H1 (cell line): ENCODE measurements at regions not wholly inside any gene's neighbourhood (a gene's known extent, or its start where the extent isn't known, plus 50 kb on each side); places are given as distances from the start of the nearest gene placed in this dataset.

ENCODE experiments used
- CTCF ChIA-PET: fragments of 300-600 bp; sonication (Branson Sonifier 250); formaldehyde crosslinking; loops from one replicate; lab custom pipeline; 2021; ENCODE audit not compliant: partially characterized antibody; lab: Charles Lee
- POLR2A ChIA-PET: fragments of 300-600 bp; sonication (Branson Sonifier 250); formaldehyde crosslinking; loops from one replicate; lab custom pipeline; 2021; ENCODE audit warnings: inconsistent platforms; ENCODE audit not compliant: partially characterized antibody; lab: Charles Lee
- DNase-seq, 2 experiments: peaks; one replicate each; pipeline versions ENCODE4 v3.0.0 to v3.0.0-alpha.2; 2010 to 2022; ENCODE audit warnings: low spot score in 2 of 2, low read depth in 1 of 2, mixed read lengths in 1 of 2
- FAIRE-seq: peaks from 2 replicates; lab custom pipeline; 2011; peaks lifted over from hg19 to GRCh38; lab: Jason Lieb, UNC
- H2AFZ ChIP-seq: 2 replicates; pipeline ENCODE4 v1.8.1; 2012; ENCODE audit warnings: low read length, inconsistent platforms
- H2AK5ac ChIP-seq: 2 replicates; pipeline ENCODE4 v1.6.1; 2013; ENCODE audit warnings: low read depth, low read length
- H2BK120ac ChIP-seq: replicated peaks from 2 replicates; pipeline ENCODE3; 2013; ENCODE audit warnings: low read depth, low read length, inconsistent platforms
- H2BK12ac ChIP-seq: 2 replicates; pipeline ENCODE4 v1.6.1; 2013; ENCODE audit warnings: low read depth, low read length
- H2BK15ac ChIP-seq: 2 replicates; pipeline ENCODE4 v1.6.1; 2013; ENCODE audit warnings: low read length
- H2BK20ac ChIP-seq: 2 replicates; pipeline ENCODE4 v1.6.1; 2013; ENCODE audit warnings: low read length
- H2BK5ac ChIP-seq: 2 replicates; pipeline ENCODE4 v1.6.1; 2013; ENCODE audit warnings: low read depth, low read length
- H3K14ac ChIP-seq: 2 replicates; pipeline ENCODE4 v1.6.1; 2013; ENCODE audit warnings: inconsistent platforms; ENCODE audit not compliant: insufficient read length
- H3K18ac ChIP-seq: 2 replicates; pipeline ENCODE4 v1.6.1; 2013; ENCODE audit warnings: low read length; ENCODE audit errors: extremely low read depth
- H3K23ac ChIP-seq: 2 replicates; pipeline ENCODE4 v1.6.1; 2013; ENCODE audit warnings: inconsistent platforms; ENCODE audit not compliant: insufficient read length
- H3K23me2 ChIP-seq: 2 replicates; pipeline ENCODE4 v1.6.1; 2013; ENCODE audit warnings: low read depth, low read length
- H3K27ac ChIP-seq: 2 replicates; pipeline ENCODE4 v1.6.1; 2011; ENCODE audit warnings: low read depth, low read length, inconsistent platforms
- H3K27me3 ChIP-seq, 4 experiments: replicated peaks in 1 of 4; 1 replicate in 1 of 4; 2 replicates in 3 of 4; pipeline versions ENCODE4 v1.6.1 to v1.8.1; 2011 to 2013; ENCODE audit warnings: low read length in 3 of 4, mild to moderate bottlenecking in 3 of 4, inconsistent platforms in 2 of 4, mixed read lengths in 2 of 4, moderate library complexity in 1 of 4; ENCODE audit not compliant: control insufficient read depth in 3 of 4, insufficient read depth in 3 of 4; ENCODE audit errors: extremely low read depth in 1 of 4
- H3K36me3 ChIP-seq, 4 experiments: 2 replicates each; pipeline versions ENCODE4 v1.6.1 to v1.8.1; 2011 to 2013; ENCODE audit warnings: mild to moderate bottlenecking in 4 of 4, low read length in 3 of 4, moderate library complexity in 2 of 4, control low read depth in 1 of 4, inconsistent platforms in 1 of 4; ENCODE audit not compliant: insufficient read depth in 4 of 4, control insufficient read depth in 2 of 4
- H3K4ac ChIP-seq: replicated peaks from 2 replicates; pipeline ENCODE3; 2013; ENCODE audit warnings: low read length, low read depth, mixed read lengths, inconsistent platforms; ENCODE audit not compliant: insufficient read length
- H3K4me1 ChIP-seq, 4 experiments: replicated peaks in 1 of 4; 1 replicate in 1 of 4; 2 replicates in 3 of 4; pipeline versions ENCODE4 v1.6.1 to v1.8.1; 2011 to 2013; ENCODE audit warnings: low read length in 3 of 4, inconsistent platforms in 2 of 4, mixed read lengths in 1 of 4; ENCODE audit not compliant: insufficient read depth in 4 of 4, control insufficient read depth in 3 of 4
- H3K4me2 ChIP-seq, 2 experiments: 2 replicates each; pipeline versions ENCODE4 v1.6.1 to v1.8.1; 2011 to 2013; ENCODE audit warnings: low read depth in 2 of 2, low read length in 2 of 2, control low read depth in 1 of 2, inconsistent platforms in 1 of 2, mild to moderate bottlenecking in 1 of 2; ENCODE audit not compliant: insufficient read depth in 1 of 2
- H3K4me3 ChIP-seq, 4 experiments: fragments of 200-600, 300-600 bp in 1 of 4; sonication (generic), shearing (Covaris generic), sonication (Bioruptor Twin) in 1 of 4; 2 replicates each; pipeline versions ENCODE4 v1.5.1 to v1.8.1; 2011 to 2016; ENCODE audit warnings: low read length in 4 of 4, low read depth in 3 of 4, control low read depth in 2 of 4, inconsistent platforms in 2 of 4, mild to moderate bottlenecking in 2 of 4, mixed read lengths in 1 of 4, moderate library complexity in 1 of 4; ENCODE audit not compliant: insufficient read depth in 2 of 4; ENCODE audit errors: extremely low read depth in 1 of 4
- H3K56ac ChIP-seq: replicated peaks from 2 replicates; pipeline ENCODE3; 2013; ENCODE audit warnings: low read depth, mild to moderate bottlenecking, mixed read lengths, low read length, inconsistent platforms; ENCODE audit not compliant: insufficient read length
- H3K79me1 ChIP-seq: 2 replicates; pipeline ENCODE4 v1.6.1; 2013; ENCODE audit warnings: low read depth, low read length, control low read depth
- H3K79me2 ChIP-seq, 2 experiments: 2 replicates each; pipeline versions ENCODE4 v1.6.1 to v1.8.1; 2012 to 2013; ENCODE audit warnings: low read length in 2 of 2, mild to moderate bottlenecking in 2 of 2, inconsistent platforms in 1 of 2; ENCODE audit not compliant: insufficient read depth in 2 of 2, control insufficient read depth in 1 of 2
- H3K9ac ChIP-seq, 4 experiments: replicated peaks in 1 of 4; 1 replicate in 1 of 4; 2 replicates in 3 of 4; pipeline versions ENCODE4 v1.6.1 to v1.8.1; 2011 to 2013; ENCODE audit warnings: low read depth in 3 of 4, low read length in 3 of 4, control low read depth in 2 of 4, mild to moderate bottlenecking in 2 of 4, moderate library complexity in 2 of 4, inconsistent platforms in 1 of 4; ENCODE audit errors: extremely low read depth in 1 of 4
- H3K9me3 ChIP-seq, 2 experiments: 2 replicates each; pipeline versions ENCODE4 v1.6.1 to v1.8.1; 2012 to 2013; ENCODE audit warnings: mild to moderate bottlenecking in 2 of 2, moderate library complexity in 2 of 2, control low read depth in 1 of 2, inconsistent platforms in 1 of 2, low read depth in 1 of 2, low read length in 1 of 2, mixed read lengths in 1 of 2; ENCODE audit not compliant: insufficient read depth in 2 of 2
- H4K20me1 ChIP-seq, 2 experiments: replicated peaks in 1 of 2; 2 replicates each; pipeline versions ENCODE3 to v1.8.1; 2011 to 2013; ENCODE audit warnings: inconsistent platforms in 2 of 2, low read length in 2 of 2, mild to moderate bottlenecking in 1 of 2; ENCODE audit not compliant: insufficient read depth in 2 of 2, control insufficient read depth in 1 of 2
- H4K5ac ChIP-seq: 2 replicates; pipeline ENCODE4 v1.6.1; 2013; ENCODE audit warnings: low read length, low read depth, mixed read lengths, inconsistent platforms; ENCODE audit not compliant: insufficient read length
- H4K8ac ChIP-seq: 2 replicates; pipeline ENCODE4 v1.8.0; 2013; ENCODE audit warnings: mild to moderate bottlenecking, moderate library complexity, low read length, inconsistent platforms; ENCODE audit not compliant: insufficient read depth; ENCODE audit errors: extremely low read depth
- H4K91ac ChIP-seq: replicated peaks from 2 replicates; pipeline ENCODE3; 2013; ENCODE audit warnings: low read length, mixed read lengths, inconsistent platforms; ENCODE audit not compliant: insufficient read length
- WGBS, 2 experiments: shearing (Covaris generic) in 1 of 2; methylation state at CpG; one replicate each; pipeline versions ENCODE4 v1.1.6 to v1.1.7; 2013 to 2015; ENCODE audit warnings: low lambda C conversion rate in 2 of 2, mixed read lengths in 2 of 2, inconsistent platforms in 1 of 2, low coverage in 1 of 2, missing lambda C conversion rate in 1 of 2; ENCODE audit not compliant: insufficient replicate concordance in 2 of 2, insufficient coverage in 1 of 2, insufficient read length in 1 of 2; ENCODE audit errors: extremely low coverage in 1 of 2, missing lambda C conversion rate in 1 of 2; 5-methylcytosine and 5-hydroxymethylcytosine counted together

GRCh38 chr16:86292942-86293341 is 217.4 kb upstream of the FOXF1 start:
- Histone ChIP-seq H2BK5ac (no peak overlapping the region), H3K27ac (no peak overlapping the region), H3K18ac (no peak overlapping the region), H2BK120ac (no peak overlapping the region), H4K8ac (no peak overlapping the region), H4K91ac (no peak overlapping the region), H3K9ac (no peak overlapping the region), H3K79me1 (no peaks in the 10 kb centered on the region), H3K56ac (no peak overlapping the region), H3K14ac (no peak overlapping the region), H3K79me2 (no peaks in the 10 kb centered on the region), H3K36me3 (no peaks in the 10 kb centered on the region), H3K4me2 (no peak overlapping the region), H3K4me1 (peaks cover 2 to 17% (median 9%) of the 10 kb centered on the region in 4 experiments), H4K5ac (no peak overlapping the region), H4K20me1 (no peaks in the 10 kb centered on the region), H3K23me2 (no peaks in the 10 kb centered on the region; the same call in 1 of the 2 replicates), H3K4ac (no peak overlapping the region), H3K27me3 (peaks cover 21 to 44% (median 40%) of the 10 kb centered on the region in 4 experiments), H3K4me3 (no peak overlapping the region), H2BK20ac (no peak overlapping the region), H2AFZ (no peak overlapping the region), H2AK5ac (no peak overlapping the region), H3K9me3 (no peaks in the 10 kb centered on the region), H3K23ac (no peak overlapping the region), H2BK12ac (no peak overlapping the region), H2BK15ac (no peak overlapping the region)
- POLR2A ChIA-PET = no interaction called here
- FAIRE-seq = no peak
- WGBS, 2 experiments = 85% methylated on average over 8 of the region's 8 CpGs; no CpG with 5 or more reads in 1 of the 2 experiments
- CTCF ChIA-PET = interaction anchor here (0.7 to 2.8 kb wide), 4 partner anchors 41 to 225 kb away, joined by 4 to 13 read pairs (median 6); no protein-coding TSS in a partner anchor
- no peak for DNase-seq
